HG03060 (cell line): ENCODE measurements at regions not wholly inside any gene's neighbourhood (a gene's known extent, or its start where the extent isn't known, plus 50 kb on each side); places are given as distances from the start of the nearest gene placed in this dataset.

Experiments
- ATAC-seq: cut with Tn5 transposase; IDR thresholded peaks from one replicate; pipeline ENCODE4 v1.9.1; 2021; ENCODE audit warnings: low read depth, moderate number of reproducible peaks; ENCODE audit not compliant: unreplicated experiment

DNA sequence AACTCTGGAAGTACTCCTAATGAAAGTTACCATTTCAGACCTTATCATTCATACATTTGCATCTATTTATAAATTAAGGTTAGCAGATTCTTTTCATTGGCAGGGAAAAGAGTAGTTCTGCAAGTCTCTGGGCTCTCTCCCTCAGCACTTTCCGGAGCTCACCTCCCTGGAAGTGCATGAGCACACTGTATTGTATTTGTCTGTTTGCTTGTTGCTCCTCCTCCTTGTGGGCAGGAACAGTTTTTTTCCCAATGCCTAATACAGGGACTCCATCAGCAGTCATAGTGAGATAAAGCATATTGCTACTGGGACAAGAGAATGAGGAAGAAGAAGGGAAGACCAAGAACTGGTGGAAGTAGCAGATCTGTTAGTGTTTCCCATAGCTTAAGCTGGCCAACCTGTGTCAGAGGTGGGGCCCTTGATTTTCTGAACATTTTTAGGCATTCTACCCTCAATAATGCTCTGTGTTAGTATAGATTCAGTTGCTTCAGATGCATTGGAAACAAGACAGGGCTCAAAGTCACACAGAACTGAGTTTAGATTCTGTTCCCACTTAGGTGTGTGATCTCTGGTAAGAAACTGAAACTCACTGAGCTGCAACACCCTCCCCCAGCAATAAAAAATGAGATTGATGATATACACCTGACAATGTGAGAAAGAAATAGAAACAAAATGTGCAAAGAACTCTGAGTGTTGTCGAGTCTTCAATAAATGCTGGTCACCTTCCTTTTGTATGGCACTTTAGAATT, 407.8 kb downstream of the TUSC7 start:
- no peak for ATAC-seq

DNA sequence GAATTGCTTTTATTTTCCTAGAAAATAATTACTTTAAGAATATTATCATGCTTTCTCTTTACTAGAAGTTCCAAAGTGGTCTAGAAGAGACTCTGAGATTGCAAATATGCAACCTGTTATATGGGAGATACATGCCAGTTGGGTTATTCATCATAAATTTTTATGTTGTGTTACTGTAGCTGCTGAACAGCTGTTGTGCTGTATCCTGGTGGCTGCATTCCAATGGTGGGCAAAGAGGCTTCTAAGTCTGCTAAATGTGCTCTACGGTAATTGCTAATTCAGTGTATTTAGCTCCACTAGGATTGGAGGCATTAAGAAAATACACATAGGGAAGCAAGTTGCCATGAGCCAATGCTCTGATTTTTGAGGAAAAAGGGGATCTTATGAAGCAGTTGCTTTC, 409.0 kb downstream of the TUSC7 start:
- ATAC-seq, result no peak

DNA sequence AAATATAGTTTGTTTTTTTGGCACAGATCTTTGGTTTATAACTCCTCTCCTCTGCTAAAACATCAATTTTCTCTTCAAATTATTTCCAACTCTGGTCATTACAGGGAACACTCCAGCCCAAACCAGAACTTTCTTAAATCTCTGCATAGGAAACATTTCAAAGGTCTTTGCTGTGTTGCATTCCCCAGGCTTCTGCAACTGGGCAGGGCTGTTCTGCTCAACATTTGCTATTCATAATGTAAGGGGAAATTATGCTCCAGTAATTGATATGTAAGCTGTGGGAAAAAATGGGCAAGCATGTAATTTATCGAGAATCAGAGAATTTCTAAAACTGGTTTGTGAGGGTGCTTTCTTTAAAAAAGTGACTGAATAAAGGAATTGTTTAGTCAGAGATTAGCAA, 410.4 kb downstream of the TUSC7 start:
- ATAC-seq, result no peak

DNA sequence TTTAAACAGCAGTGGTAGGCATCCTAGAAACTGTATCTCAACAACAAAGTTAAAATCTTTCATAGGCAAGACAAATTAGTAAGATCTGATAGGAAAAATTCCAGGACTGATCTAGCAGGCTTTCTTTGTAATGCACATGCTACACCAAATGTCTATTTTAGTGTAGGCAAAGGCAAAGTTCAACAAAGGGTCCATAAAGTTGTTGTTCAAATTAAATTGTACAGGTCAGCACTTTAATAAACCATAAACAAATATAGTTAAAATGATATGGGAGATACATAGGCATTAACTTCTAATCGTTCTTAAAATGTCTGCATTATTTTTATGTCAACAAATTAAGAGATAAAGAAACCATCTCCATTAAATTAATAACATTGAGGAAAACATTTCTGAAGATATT, 413.0 kb downstream of the TUSC7 start:
- no peak for ATAC-seq

DNA sequence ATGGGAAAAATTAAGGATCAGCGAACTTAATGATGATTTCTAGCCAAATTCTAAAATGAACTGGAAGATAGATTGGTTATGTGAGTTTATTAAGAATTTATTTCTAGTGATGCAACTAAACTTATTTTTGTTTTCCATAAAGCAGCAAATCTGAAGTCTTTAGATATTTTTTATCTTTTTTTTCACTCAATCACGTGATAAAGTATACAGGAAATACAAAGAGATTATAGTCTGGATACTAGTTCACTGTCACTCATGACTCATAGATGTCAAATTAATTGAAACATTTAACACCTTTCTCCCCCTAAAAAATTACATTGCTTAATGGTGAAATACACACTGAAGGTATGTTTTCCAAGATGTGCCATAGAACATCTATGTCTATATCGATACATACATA, 416.9 kb downstream of the TUSC7 start:
- ATAC-seq, result no peak

DNA sequence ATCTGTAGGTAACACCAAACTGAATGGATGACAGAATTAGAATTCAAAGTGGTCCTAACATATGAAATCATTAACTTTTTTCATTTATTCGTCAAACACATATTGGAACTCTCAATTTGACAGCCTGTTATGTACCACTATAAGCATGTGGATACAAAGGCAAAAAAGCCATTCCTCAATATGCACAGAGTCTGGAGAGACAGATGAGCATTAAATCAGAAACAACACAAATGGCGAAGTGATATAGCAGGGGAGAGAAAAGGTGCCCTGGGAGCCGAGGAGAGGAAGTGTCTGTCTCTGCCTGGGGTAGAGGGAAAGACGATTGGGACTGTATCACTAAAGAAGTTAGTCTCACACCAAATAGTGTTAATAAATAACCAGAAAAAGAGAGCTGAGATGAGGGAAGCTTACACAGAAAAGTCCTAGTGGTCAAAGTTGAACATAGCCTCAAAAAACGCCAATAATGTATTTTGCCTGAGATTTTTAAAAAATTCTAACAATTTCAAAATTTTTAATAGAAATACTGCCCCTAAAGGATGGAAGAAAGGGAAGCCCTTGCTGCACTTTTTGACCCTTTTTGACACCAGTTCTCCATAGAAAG, 417.5 kb downstream of the TUSC7 start:
- no peak for ATAC-seq

DNA sequence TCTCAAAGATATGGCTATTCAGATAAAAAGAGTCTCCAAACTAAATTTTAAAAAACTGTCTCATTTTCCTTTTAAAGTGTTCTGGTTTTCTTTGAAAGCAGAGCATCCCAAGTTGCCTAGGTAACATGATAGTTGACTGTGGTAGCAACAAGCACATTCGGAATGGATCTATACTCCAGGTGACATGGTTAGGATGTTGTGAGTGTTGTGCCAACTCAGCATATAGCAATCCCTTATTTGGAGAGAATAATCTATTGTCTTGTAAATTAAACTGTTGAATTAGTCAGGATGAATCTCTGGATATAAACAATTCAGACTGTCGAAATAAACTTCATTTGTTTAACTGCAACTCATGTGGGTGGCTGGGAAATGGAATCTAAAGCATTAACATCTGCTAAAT, 418.6 kb downstream of the TUSC7 start:
- ATAC-seq, result no peak

DNA sequence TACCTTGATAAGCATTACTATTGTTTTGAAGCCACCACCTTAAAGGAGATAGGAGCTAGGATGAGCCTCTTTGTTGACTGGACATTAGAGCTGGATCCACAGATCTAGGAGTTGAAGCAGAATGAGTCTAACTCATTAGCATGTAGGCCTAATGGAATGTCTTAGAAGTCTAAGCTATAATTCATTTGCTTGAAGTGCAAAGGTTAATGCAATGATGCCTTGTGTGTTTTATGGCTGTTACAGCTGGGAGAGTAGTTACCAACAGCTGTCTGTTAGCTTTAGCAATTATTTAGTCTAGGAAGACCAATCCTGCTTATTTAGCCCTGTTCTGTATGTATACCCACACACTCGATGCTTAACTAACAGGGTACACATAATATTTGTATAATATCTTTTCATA, 419.3 kb downstream of the TUSC7 start:
- no peak for ATAC-seq

DNA sequence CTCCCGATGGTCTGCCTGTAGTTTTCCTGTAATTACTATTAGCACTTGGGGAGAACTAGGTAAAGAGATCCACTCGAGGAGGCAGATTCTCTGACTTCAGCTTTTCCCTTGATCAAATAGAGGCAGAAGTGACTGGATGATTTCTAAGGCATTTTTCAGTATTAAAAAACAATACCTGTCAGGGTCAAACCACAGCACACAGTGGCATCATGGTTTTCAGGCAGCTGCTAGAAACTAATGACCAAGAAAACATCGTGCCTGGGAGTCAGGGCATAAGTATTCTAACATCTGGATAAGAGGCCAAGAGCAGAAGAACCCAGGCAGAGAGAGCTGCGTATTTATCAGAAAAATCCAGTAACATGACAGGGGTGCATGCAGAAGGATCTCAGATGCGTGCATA, 419.9 kb downstream of the TUSC7 start:
- ATAC-seq, result no peak

DNA sequence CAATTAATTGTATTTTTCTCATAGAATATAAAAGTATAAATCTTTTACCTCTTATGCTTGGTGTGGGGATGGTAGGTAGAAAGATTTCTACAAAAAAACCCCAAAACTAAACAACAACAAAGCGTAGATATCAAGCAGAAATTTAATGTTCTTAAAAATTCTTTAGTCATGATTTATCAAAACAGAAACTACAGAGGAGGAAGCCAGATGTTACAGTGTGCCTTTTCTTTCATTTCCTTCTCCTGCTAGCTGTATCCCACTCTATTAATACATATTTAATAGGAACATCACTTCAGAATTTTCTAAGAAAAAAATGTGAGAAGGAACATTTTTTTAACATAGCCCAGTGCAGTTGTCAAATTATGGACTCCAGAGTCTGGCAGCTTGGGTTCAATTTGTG, 420.6 kb downstream of the TUSC7 start:
- no peak for ATAC-seq

DNA sequence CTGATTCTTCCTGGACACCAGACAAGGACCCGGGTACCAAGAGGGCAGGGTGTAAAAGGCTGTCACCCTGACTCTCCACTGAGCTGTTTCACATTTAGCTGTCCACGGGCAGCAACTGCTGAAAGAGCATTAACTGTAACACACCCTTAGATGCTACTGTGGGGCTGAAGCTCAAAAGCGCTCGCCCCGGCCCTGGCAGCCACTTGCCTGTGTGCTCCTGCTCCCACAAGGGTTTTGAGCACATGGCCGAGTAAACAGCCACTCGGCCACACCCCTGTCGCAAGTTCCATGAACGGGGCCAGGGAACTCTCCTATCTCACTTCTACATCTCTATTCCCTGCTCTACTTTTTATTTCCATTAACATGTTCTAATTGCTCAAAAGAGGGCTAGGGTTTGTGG, 421.7 kb downstream of the TUSC7 start:
- no peak for ATAC-seq

DNA sequence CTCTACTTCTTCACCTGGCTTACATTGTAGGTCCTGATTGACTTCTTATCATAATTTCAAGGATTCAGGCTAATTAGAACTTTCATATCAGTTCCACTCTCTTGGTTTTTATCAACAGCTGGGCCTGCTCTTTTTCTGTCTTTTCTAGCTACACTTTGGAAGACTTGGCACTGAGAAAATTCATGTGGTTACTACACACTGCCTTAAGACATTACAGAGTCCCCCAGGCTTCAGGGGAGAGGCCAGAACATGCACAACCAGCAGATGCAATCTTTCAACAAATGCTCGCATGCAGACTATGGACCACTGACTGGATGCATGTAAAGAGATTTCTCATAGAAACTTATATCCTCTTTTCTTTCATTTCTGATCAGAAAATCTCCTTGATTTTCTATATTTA, 423.5 kb downstream of the TUSC7 start:
- ATAC-seq, result no peak

DNA sequence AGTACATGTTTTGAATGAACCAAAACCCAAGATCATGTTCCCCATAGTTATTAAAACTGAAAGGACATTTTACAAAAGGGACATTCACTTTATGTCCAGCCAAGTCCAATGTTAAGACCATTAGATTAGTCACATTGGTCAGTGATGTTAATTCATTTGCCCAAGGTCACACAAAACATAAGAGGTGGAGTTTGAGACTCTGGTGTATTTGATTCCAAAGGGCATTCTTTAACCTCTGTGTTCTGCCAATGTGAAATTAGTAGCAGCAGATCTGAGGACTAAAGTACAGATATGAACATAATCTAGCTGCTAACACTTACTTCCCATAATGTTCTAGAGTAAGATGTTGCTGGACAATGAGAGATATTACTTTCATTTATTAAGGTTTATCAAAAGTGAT, 425.6 kb downstream of the TUSC7 start:
- no peak for ATAC-seq

DNA sequence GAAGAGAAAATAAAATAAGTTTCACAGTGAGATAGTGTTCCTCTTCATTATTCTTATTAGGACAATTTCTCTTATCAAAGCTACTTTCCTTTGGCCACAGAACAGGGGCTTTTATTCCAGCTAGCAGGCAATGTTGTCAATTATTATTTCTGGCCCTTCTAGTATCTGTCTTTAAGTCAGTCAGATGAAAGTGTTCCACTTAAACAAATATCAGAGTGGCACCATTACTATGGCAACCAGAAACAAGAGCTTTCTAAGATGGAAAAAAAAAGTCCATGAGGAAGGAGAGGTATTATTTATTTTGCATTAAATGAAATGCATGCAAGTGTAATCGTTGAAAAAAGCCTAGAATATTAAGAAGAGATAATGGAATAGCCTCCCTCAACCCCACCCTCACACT, 426.4 kb downstream of the TUSC7 start:
- no peak for ATAC-seq

DNA sequence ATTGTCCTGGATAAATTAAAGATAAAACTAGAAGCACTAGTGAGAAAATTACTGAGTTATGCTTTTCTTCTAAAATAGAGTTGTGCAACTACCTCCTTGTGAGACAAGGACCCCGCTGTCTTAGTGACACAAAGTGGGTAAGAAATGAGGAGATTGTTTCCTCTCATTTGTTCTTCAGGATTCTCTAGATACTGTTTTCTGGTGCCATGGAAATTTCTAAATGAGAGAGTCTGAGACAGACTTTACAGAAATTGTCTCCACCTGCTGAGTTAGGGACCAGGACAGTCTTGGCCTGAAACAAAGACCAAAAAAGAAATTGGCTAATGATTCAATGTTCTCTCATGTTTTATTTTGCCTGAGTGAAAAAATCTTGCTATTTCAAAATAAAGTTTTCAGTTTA, 427.5 kb downstream of the TUSC7 start:
- no peak for ATAC-seq

DNA sequence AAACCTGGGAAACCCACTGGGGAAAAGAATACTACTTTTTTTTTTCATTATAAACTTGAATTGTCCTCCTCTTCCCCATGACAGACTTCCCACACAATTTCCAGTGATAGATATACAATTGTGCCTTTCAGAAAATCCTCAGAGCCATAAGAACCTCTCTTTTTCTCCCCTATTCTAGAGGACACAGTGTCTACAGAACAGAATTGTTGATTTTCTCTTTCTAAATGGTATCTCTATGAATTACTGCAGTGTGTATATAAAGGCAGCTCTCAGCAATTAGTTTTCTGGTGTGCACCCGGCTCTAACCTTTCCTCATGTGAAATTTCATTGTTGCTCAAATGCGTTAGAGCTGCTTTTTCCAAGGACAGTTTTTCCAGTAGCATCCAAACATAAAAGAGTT, 430.1 kb downstream of the TUSC7 start:
- ATAC-seq, result no peak

DNA sequence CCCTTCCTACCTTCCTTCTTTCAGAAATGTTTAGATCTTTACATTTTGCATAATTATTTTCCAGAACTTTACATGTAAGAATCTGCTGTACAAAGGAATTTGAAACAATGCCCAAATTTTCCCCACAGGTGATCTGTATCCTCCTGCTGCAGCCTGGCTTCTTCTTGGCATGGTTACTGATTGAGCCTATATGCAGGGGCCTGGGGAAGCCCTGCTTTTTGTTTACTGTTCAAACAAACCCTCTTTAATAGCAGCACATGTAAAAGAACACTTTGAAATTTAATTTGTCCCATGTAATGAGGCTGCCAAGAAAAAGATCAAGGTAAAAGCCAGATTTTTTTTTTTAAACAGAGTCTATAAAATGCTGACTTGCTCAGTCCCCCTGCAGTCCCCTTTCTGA, 432.2 kb downstream of the TUSC7 start:
- no peak for ATAC-seq

DNA sequence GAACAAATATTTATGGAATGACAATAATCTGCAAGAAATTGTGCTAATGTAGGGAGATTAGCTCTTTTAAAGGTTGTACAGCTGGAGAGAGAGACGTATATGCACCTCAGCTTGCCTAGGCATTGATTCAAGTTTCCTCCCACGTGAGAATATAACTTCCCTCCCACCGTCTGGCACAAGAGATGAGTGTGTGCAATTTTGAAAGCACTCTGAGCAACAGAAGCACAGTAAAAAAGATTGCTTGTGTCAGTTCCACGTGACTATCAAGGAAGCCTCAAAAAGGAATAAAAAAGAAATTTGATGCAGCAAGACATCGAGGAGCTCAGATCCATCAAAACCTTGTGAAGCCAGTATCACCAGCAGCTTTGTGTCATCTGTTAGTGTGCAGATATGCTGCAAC, 435.3 kb downstream of the TUSC7 start:
- no peak for ATAC-seq

DNA sequence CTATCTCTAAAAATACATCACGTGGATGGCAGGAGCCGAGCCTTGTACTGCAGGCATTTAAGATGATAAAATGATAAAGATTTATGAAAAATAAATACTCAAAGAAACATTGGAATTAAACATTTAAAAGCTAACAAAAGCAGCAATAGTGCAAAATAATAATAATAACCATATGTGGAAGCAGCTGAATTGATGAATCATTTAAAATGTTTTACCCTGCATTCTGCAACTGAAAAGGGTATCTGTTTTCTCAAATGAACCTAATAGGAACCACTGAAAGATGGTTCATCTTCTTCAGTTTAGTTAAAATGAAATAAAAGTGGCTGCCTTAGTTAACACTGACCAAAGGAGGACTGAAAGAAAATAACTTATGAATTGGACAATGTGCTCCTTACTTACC, 436.1 kb downstream of the TUSC7 start:
- no peak for ATAC-seq

DNA sequence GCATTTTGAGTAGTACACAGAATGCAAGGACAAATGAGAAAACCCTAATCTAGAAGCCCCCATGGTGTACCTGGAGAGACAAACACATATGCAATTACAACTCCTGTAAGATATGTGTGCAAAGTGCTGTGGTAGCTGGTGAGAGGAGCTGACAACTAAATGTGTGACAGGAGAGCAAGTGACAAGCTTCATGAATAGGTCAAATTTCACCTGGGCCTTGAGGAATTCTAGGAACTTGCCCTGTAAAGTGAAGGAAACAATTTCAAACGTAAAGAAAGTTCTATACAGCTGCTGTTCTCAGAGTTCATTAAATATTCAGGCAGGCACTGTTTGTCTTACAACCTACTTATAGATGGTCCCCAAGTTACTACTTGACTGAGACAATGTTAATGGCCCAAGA, 437.0 kb downstream of the TUSC7 start:
- ATAC-seq, result no peak

DNA sequence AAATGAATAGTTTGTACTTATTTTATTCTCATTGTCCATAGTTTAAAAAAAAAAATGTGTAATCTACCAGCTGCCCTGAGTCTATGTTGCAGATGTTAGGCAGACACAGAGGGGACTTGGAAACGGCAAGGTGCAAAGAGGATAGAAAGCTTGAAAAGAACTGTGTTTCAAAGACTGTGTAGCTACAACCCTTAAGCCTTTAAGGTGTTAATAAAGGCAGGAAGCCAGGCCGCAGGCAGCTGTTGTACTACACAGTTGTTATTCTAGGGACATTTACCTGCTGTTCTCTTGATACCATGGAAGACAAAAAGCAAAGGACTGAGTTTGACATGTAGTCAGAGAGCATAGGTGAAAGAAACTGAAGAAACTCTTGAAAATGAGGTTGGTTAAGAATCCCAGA, 440.0 kb downstream of the TUSC7 start:
- ATAC-seq, result no peak

DNA sequence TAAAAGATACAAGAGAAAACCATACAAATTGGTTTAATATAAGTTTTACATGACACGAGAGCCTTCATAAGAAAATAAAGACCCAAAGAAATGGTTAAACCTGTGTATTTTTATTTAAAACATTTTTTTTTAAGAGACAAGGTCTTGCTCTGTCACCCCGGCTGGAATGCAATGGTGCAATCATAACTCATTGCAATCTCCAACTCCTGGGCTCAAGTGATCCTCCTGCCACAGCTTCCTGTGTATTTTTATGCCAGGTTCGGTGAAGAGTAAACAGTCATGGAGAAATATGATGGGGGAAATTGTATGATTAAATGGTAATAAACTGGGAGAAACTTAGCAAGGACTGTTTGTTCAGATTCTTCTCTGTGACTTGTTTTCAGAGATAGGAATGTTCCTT, 441.0 kb downstream of the TUSC7 start:
- no peak for ATAC-seq

DNA sequence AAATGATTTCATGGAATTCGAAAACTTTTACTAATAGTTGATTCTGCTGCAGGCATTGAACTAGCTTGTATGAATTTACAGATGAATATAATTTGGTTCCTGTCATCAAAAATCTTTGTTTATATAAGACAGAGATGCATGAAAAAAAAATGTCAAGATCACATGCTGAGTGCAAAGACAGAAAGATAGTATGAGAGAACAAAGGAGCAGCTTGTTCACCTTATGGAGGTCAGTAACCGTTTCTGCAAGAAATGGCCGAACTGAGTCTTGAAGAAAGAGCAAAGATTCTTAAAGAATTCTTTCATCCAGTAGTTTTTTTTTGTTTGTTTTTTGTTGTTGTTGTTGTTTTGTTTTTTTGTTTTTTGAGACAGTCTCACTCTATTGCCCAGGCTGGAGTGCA, 450.6 kb downstream of the TUSC7 start:
- no peak for ATAC-seq
